ENCODE measurements at regions not wholly inside any gene's neighbourhood (a gene's known extent, or its start where the extent isn't known, plus 50 kb on each side); places are given as distances from the start of the nearest gene placed in this dataset.

GRCh38 chr5:53243403-53243802, 133.8 kb upstream of the MOCS2 start:
- intact Hi-C loops (cut with DNase I; ENCODE audit: low total_unique reads): no loop called here
- no peak for DNase-seq
- Histone ChIP-seq H3K4me1 (no peaks in the 10 kb centered on the region), H3K27me3 (no peaks in the 10 kb centered on the region), H3K27ac (no peak overlapping the region), H3K9me3 (no peaks in the 10 kb centered on the region), H3K36me3 (no peaks in the 10 kb centered on the region), H3K4me3 (no peak overlapping the region)
- in situ Hi-C loops (cut with MboI; ENCODE audit: low pct_ligation_motif_present in 1 of 4, low pct_unique_long_range_greater_than_20kb in 1 of 4, low sequenced_read_pairs in 3 of 4): no loop called here
- TF ChIP-seq, protein P1, sequence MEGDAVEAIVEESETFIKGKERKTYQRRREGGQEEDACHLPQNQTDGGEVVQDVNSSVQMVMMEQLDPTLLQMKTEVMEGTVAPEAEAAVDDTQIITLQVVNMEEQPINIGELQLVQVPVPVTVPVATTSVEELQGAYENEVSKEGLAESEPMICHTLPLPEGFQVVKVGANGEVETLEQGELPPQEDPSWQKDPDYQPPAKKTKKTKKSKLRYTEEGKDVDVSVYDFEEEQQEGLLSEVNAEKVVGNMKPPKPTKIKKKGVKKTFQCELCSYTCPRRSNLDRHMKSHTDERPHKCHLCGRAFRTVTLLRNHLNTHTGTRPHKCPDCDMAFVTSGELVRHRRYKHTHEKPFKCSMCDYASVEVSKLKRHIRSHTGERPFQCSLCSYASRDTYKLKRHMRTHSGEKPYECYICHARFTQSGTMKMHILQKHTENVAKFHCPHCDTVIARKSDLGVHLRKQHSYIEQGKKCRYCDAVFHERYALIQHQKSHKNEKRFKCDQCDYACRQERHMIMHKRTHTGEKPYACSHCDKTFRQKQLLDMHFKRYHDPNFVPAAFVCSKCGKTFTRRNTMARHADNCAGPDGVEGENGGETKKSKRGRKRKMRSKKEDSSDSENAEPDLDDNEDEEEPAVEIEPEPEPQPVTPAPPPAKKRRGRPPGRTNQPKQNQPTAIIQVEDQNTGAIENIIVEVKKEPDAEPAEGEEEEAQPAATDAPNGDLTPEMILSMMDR (IDR thresholded peaks at IDR 0.05): no peak
- TF ChIP-seq POLR2AphosphoS5 (IDR thresholded peaks at IDR 0.05) (no peak), POLR2A (IDR thresholded peaks at IDR 0.05) (no peak), EP300 (IDR thresholded peaks at IDR 0.05; ENCODE audit: low read depth) (no peak)
- WGBS, 2 donors (ENCODE audit: low coverage in 1 of 2): 0 to 75% methylated on average over 1 to 3 of the region's 3 CpGs

- Histone ChIP-seq H3K4me3 (no peak overlapping the region), H3K36me3 (no peaks in the 10 kb centered on the region), H3K4me1 (peaks cover 0 to 5% (median 0%) of the 10 kb centered on the region in 4 donors), H3K27ac (no peak overlapping the region), H3K27me3 (no peaks in the 10 kb centered on the region), H3K9me3 (no peaks in the 10 kb centered on the region)
- intact Hi-C loops (cut with DNase I; ENCODE audit: low total_unique reads) (no loop called here), in situ Hi-C loops (cut with MboI; ENCODE audit: low pct_ligation_motif_present in 1 of 4, low pct_unique_long_range_greater_than_20kb in 1 of 4, low sequenced_read_pairs in 3 of 4) (no loop called here)
- no peak for DNase-seq
- 68 to 79% methylated on average over 8 of the region's 8 CpGs for WGBS, 2 donors (ENCODE audit: low coverage in 1 of 2)
- TF ChIP-seq POLR2AphosphoS5 (IDR thresholded peaks at IDR 0.05) (no peak), EP300 (IDR thresholded peaks at IDR 0.05; ENCODE audit: low read depth) (no peak), POLR2A (IDR thresholded peaks at IDR 0.05) (no peak)
- TF ChIP-seq, protein P1 (IDR thresholded peaks at IDR 0.05): no peak
Measured at GRCh38 chr5:53246042-53246836, 136.7 kb upstream of the MOCS2 start.

GRCh38 chr5:53249529-53250200, 140.1 kb upstream of the MOCS2 start:
- TF ChIP-seq EP300 (IDR thresholded peaks at IDR 0.05; ENCODE audit: low read depth) (no peak), POLR2A (IDR thresholded peaks at IDR 0.05) (no peak), POLR2AphosphoS5 (IDR thresholded peaks at IDR 0.05) (no peak)
- TF ChIP-seq, protein P1 (IDR thresholded peaks at IDR 0.05): no peak
- DNase-seq: no peak
- no peaks in the 10 kb centered on the region for H3K36me3 ChIP-seq
- in situ Hi-C loops (cut with MboI; ENCODE audit: low pct_ligation_motif_present in 1 of 4, low pct_unique_long_range_greater_than_20kb in 1 of 4, low sequenced_read_pairs in 3 of 4) (no loop called here), intact Hi-C loops (cut with DNase I; ENCODE audit: low total_unique reads) (no loop called here)
- peaks cover 0 to 5% (median 0%) of the 10 kb centered on the region in 4 donors for H3K4me1 ChIP-seq
- WGBS, 2 donors (ENCODE audit: low coverage in 1 of 2): 38 to 60% methylated on average over 2 to 4 of the region's 4 CpGs
- peak overlapping the region in 1 of 4 donors; percentile 2 for H3K27ac ChIP-seq
- H3K9me3 ChIP-seq: no peaks in the 10 kb centered on the region
- no peaks in the 10 kb centered on the region for H3K27me3 ChIP-seq
- no peak overlapping the region for H3K4me3 ChIP-seq

GRCh38 chr5:53250201-53250550, 140.6 kb upstream of the MOCS2 start:
- Histone ChIP-seq H3K27me3 (no peaks in the 10 kb centered on the region), H3K27ac (peak overlapping the region in 1 of 4 donors; percentile 2), H3K4me1 (peaks cover 0 to 5% (median 0%) of the 10 kb centered on the region in 4 donors), H3K36me3 (no peaks in the 10 kb centered on the region), H3K9me3 (no peaks in the 10 kb centered on the region), H3K4me3 (no peak overlapping the region)
- no peak for DNase-seq
- in situ Hi-C loops (cut with MboI; ENCODE audit: low pct_ligation_motif_present in 1 of 4, low pct_unique_long_range_greater_than_20kb in 1 of 4, low sequenced_read_pairs in 3 of 4) (no loop called here), intact Hi-C loops (cut with DNase I; ENCODE audit: low total_unique reads) (no loop called here)
- WGBS, 2 donors (ENCODE audit: low coverage in 1 of 2): 87% methylated on average over 2 of the region's 2 CpGs; no CpG with 5 or more reads in 1 of the 2 donors
- TF ChIP-seq, protein P1 (IDR thresholded peaks at IDR 0.05): no peak
- no peak for TF ChIP-seq POLR2A (IDR thresholded peaks at IDR 0.05)
- TF ChIP-seq EP300 (IDR thresholded peaks at IDR 0.05; ENCODE audit: low read depth): no peak
- TF ChIP-seq POLR2AphosphoS5 (IDR thresholded peaks at IDR 0.05): no peak
